ENCODE measurements at regions not wholly inside any gene's neighbourhood (a gene's known extent, or its start where the extent isn't known, plus 50 kb on each side); places are given as distances from the start of the nearest gene placed in this dataset.

DNA sequence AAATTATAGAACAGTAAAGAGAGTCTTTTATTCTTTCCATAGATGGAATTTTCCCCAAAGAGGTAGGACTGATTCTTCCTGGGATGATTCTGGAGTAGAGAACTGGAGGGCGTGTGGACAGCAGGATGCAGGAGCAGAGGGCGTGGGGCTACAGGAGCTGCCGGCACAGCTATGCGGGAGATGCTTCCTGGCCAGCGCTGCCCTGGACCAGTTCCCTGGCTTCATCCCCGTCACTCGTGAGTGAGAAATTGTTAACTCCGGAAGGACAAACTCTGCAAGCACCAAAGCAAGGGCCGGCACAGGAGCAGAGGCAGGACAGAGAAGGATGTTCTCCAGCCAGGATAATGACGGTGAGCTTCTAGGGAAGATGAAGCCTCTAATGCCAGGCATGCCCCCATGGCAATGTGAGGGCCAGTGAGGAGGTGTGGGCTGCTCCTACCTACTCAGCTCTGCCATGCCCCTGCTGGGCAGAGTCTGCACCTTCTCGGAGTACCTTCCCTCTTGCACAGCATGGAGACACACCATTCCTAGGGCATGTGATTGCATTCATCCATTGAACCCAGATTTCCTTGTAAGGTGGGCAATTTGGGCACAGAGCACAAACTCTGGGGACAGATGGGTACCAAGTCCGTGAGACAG is 760.9 kb upstream of the IGFBP3 start:
- Histone ChIP-seq H3K79me2 (ENCODE audit: insufficient read depth, low read depth) (no peaks in the 10 kb centered on the region), H3K4me1 (ENCODE audit: low read depth, poor library complexity, severe bottlenecking) (peaks cover 22% of the 10 kb centered on the region), H4K20me1 (ENCODE audit: insufficient read depth) (no peaks in the 10 kb centered on the region), H3K4me2 (no peak overlapping the region), H3K9ac (no peak overlapping the region), H3K36me3 (ENCODE audit: insufficient read depth) (no peaks in the 10 kb centered on the region), H3K27ac (no peak overlapping the region), H3K4me3 (IDR thresholded peaks at IDR 0.05; ENCODE audit: insufficient read depth, low read depth, low read length) (no peak overlapping the region), H3K27me3 (ENCODE audit: insufficient read depth, low read depth) (no peaks in the 10 kb centered on the region), H2AFZ (ENCODE audit: low read depth) (no peak overlapping the region)
- TF ChIP-seq CTCF (conservative IDR thresholded peaks at IDR 0.05; ENCODE audit: low read depth, low read length): no peak

DNA sequence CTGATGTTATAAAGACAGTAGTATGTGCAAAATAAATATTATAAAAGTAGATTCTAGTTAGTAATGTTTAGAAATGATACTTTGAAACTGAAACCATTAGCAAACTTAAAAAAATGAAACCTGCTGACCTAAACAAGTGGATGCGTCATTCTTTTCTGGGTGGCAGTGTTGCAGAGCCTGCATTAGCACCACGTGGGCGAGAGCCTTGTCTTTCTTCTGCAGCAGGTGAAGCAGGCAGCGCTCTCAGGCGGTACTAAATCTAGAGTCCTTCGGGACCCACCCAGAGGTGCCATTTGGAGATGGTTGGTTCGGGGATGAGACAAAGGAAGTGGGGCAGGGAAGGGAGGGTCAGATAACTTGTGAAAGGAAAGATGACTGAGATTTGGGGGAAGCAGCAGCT is 759.1 kb upstream of the IGFBP3 start:
- peaks cover 22% of the 10 kb centered on the region for H3K4me1 ChIP-seq (ENCODE audit: low read depth, poor library complexity, severe bottlenecking)
- peak overlapping the region; percentile 49 for H3K9ac ChIP-seq
- H2AFZ ChIP-seq (ENCODE audit: low read depth): peak overlapping the region; percentile 62
- no peaks in the 10 kb centered on the region for H3K79me2 ChIP-seq (ENCODE audit: insufficient read depth, low read depth)
- peak overlapping the region; percentile 63 for H3K27ac ChIP-seq
- H3K36me3 ChIP-seq (ENCODE audit: insufficient read depth): no peaks in the 10 kb centered on the region
- peak overlapping the region; percentile 46 for H3K4me2 ChIP-seq
- H4K20me1 ChIP-seq (ENCODE audit: insufficient read depth): no peaks in the 10 kb centered on the region
- no peak overlapping the region for H3K4me3 ChIP-seq (IDR thresholded peaks at IDR 0.05; ENCODE audit: insufficient read depth, low read depth, low read length)
- H3K27me3 ChIP-seq (ENCODE audit: insufficient read depth, low read depth): no peaks in the 10 kb centered on the region
- TF ChIP-seq CTCF (conservative IDR thresholded peaks at IDR 0.05; ENCODE audit: low read depth, low read length): no peak

GRCh38 chr7:46679671-46680070 is 758.6 kb upstream of the IGFBP3 start:
- Histone ChIP-seq H3K4me2 (peak overlapping the region; percentile 46), H2AFZ (ENCODE audit: low read depth) (peak overlapping the region; percentile 62)
- no peak for TF ChIP-seq CTCF (conservative IDR thresholded peaks at IDR 0.05; ENCODE audit: low read depth, low read length)

GRCh38 chr7:46678421-46678820 is 757.3 kb upstream of the IGFBP3 start:
- no peak overlapping the region for H2AFZ ChIP-seq (ENCODE audit: low read depth)
- no peaks in the 10 kb centered on the region for H3K79me2 ChIP-seq (ENCODE audit: insufficient read depth, low read depth)
- no peak overlapping the region for H3K9ac ChIP-seq
- no peaks in the 10 kb centered on the region for H4K20me1 ChIP-seq (ENCODE audit: insufficient read depth)
- TF ChIP-seq CTCF (conservative IDR thresholded peaks at IDR 0.05; ENCODE audit: low read depth, low read length): no peak
- H3K4me2 ChIP-seq: no peak overlapping the region
- H3K4me1 ChIP-seq (ENCODE audit: low read depth, poor library complexity, severe bottlenecking): peaks cover 22% of the 10 kb centered on the region
- H3K36me3 ChIP-seq (ENCODE audit: insufficient read depth): no peaks in the 10 kb centered on the region
- no peak overlapping the region for H3K27ac ChIP-seq
- H3K27me3 ChIP-seq (ENCODE audit: insufficient read depth, low read depth): no peaks in the 10 kb centered on the region
- H3K4me3 ChIP-seq (IDR thresholded peaks at IDR 0.05; ENCODE audit: insufficient read depth, low read depth, low read length): no peak overlapping the region

More at GRCh38 chr7:46679671-46680070, 758.6 kb upstream of the IGFBP3 start:
- Histone ChIP-seq H4K20me1 (ENCODE audit: insufficient read depth) (no peaks in the 10 kb centered on the region), H3K79me2 (ENCODE audit: insufficient read depth, low read depth) (no peaks in the 10 kb centered on the region), H3K27ac (peak overlapping the region; percentile 63), H3K27me3 (ENCODE audit: insufficient read depth, low read depth) (no peaks in the 10 kb centered on the region), H3K4me3 (IDR thresholded peaks at IDR 0.05; ENCODE audit: insufficient read depth, low read depth, low read length) (no peak overlapping the region), H3K4me1 (ENCODE audit: low read depth, poor library complexity, severe bottlenecking) (peaks cover 22% of the 10 kb centered on the region), H3K9ac (peak overlapping the region; percentile 49; the same call in 1 of the 2 replicates), H3K36me3 (ENCODE audit: insufficient read depth) (no peaks in the 10 kb centered on the region)
